ENCODE measurements at regions not wholly inside any gene's neighbourhood (a gene's known extent, or its start where the extent isn't known, plus 50 kb on each side); places are given as distances from the start of the nearest gene placed in this dataset.

DNA sequence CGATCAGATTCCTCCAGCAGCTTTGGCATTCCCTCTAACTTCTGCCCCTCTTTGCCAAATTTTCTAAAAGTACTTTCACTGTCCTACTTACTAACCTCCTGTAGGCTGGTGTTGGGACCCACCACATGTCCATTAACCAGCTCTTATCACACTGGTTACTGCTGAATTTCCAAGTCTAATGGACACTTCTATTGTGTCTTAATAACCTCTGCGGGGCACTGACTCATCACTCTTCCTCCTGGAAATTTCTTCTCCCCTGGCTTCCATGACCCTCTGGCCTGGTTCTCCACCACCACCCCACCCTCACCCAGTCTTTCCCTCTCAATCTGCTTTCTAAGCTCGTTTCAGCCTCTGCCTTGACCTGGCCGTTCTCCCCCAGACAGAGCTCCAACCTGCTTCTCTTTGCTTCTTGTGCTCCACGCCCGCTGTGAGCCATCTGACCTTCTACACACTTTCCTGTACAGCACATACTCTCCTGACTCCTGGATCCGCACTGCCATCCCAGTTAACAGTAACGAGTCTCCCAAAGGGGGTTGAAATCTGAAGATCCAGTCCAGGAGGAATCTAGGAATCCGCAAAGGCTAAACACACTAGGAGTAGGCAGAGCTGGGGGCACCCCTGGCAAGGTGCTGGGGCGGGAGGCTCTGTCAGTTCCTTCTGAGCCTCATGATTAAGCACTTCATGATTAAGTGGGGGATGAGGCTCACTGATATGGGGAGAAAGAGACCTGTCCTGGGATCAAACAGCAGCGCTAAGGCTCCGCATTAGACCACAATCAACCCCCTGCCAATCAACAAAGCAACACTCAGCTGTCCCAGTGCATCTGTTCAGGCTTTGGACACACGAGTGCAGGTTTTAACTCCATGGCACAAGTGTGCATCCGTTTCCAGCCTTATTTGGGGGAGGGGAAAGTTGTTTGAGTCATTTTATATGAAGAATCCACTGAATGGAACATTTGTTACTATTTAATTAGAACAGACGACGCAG, 146.3 kb downstream of the LY86 start:
- TF ChIP-seq, protein P1, sequence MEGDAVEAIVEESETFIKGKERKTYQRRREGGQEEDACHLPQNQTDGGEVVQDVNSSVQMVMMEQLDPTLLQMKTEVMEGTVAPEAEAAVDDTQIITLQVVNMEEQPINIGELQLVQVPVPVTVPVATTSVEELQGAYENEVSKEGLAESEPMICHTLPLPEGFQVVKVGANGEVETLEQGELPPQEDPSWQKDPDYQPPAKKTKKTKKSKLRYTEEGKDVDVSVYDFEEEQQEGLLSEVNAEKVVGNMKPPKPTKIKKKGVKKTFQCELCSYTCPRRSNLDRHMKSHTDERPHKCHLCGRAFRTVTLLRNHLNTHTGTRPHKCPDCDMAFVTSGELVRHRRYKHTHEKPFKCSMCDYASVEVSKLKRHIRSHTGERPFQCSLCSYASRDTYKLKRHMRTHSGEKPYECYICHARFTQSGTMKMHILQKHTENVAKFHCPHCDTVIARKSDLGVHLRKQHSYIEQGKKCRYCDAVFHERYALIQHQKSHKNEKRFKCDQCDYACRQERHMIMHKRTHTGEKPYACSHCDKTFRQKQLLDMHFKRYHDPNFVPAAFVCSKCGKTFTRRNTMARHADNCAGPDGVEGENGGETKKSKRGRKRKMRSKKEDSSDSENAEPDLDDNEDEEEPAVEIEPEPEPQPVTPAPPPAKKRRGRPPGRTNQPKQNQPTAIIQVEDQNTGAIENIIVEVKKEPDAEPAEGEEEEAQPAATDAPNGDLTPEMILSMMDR (IDR thresholded peaks at IDR 0.05): no peak
- no peak for TF ChIP-seq POLR2A (IDR thresholded peaks at IDR 0.05)
